Activated CD4-positive, alpha-beta T cell treated with anti-CD3 and anti-CD28 coated beads for 36 hours (primary cell): ENCODE measurements at regions not wholly inside any gene's neighbourhood (a gene's known extent, or its start where the extent isn't known, plus 50 kb on each side); places are given as distances from the start of the nearest gene placed in this dataset.

ENCODE experiments used
- ATAC-seq: fragments of 200-7000 bp; cut with Tn5 transposase; one replicate; pipeline ENCODE4 v1.10.0; 2021; ENCODE audit warnings: mild to moderate bottlenecking, moderate library complexity
- CTCF ChIA-PET: fragments of 350-600 bp; sonication (Branson Sonifier 250); formaldehyde crosslinking; loops from one replicate; lab custom pipeline; 2021; ENCODE audit warnings: antibody characterized with exemption; lab: Charles Lee
- POLR2A ChIA-PET: fragments of 350-600 bp; sonication (Branson Sonifier 250); formaldehyde crosslinking; loops from one replicate; lab custom pipeline; 2021; ENCODE audit warnings: antibody characterized with exemption, inconsistent platforms; lab: Charles Lee
- DNase-seq: peaks from one replicate; pipeline ENCODE4 v3.0.0-alpha.2; 2020
- H3K27ac Mint-ChIP-seq: one replicate; pipeline ENCODE4 v1.8.0; 2021; ENCODE audit warnings: mixed read lengths
- H3K27me3 Mint-ChIP-seq: one replicate; pipeline ENCODE4 v1.8.0; 2021; ENCODE audit warnings: mixed read lengths
- H3K36me3 Mint-ChIP-seq: one replicate; pipeline ENCODE4 v1.8.0; 2021; ENCODE audit warnings: low read depth, mixed read lengths
- H3K4me1 Mint-ChIP-seq: one replicate; pipeline ENCODE4 v1.8.0; 2021; ENCODE audit warnings: mixed read lengths
- H3K4me3 Mint-ChIP-seq: one replicate; pipeline ENCODE4 v1.8.0; 2021; ENCODE audit warnings: mild to moderate bottlenecking, moderate library complexity, mixed read lengths
- H3K9me3 Mint-ChIP-seq: one replicate; pipeline ENCODE4 v1.8.0; 2021; ENCODE audit warnings: low read depth, mixed read lengths
- intact Hi-C, 2 experiments: fragments of 100-400 bp; cut with DNase I in 1 of 2; cut with micrococcal nuclease in 1 of 2; formaldehyde crosslinking; loops; one replicate each; pipeline versions ENCODE4 v1.14.2 to v1.15.1; 2022 to 2024; cut with DNase I, micrococcal nuclease

DNA sequence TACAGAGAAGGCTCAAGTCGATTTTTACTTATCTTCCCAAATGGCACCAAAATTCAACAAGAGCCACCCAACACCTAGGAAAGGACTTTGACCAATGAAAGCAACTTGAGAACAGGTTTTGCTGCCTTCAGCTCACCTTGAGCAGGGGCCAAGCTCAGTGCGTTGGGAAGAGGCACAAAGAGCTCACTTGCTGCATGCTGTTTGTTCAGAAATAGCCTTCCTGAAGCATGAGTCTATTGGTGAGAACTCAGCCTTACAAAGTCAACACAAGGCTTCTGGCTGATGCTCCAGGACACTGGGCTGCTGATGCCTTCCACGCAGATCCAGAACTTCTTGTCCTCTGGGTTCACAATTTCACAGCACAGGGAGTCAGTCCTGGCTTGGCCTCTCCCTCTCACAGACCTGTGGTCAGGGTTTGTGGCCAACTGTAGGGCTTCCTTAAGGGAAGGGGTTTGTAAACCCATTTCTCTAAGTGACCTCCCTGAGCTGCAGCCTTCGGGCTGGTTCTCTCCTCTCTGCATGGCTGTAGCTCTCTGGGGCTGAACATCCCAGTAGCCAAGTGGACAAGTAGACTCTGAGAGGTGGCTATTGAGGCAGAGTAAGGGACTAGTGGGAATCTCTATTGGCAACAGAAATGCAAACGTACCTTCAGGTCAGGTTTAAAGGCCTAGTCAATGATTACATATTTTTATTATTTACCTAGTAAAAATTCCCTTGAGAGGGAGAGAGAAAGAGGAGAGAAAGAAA is 124.7 kb upstream of the GATA6 start:
- ChIA-PET POLR2A (no interaction called here), CTCF (no interaction called here)
- H3K9me3 Mint-ChIP-seq = no peaks in the 10 kb centered on the region
- H3K4me3 Mint-ChIP-seq = no peak overlapping the region
- no peaks in the 10 kb centered on the region for H3K27me3 Mint-ChIP-seq
- no peaks in the 10 kb centered on the region for H3K36me3 Mint-ChIP-seq
- ATAC-seq (no peak), DNase-seq (no peak)
- intact Hi-C loops = no loop called here
- no peak overlapping the region for H3K27ac Mint-ChIP-seq
- H3K4me1 Mint-ChIP-seq = no peaks in the 10 kb centered on the region

DNA sequence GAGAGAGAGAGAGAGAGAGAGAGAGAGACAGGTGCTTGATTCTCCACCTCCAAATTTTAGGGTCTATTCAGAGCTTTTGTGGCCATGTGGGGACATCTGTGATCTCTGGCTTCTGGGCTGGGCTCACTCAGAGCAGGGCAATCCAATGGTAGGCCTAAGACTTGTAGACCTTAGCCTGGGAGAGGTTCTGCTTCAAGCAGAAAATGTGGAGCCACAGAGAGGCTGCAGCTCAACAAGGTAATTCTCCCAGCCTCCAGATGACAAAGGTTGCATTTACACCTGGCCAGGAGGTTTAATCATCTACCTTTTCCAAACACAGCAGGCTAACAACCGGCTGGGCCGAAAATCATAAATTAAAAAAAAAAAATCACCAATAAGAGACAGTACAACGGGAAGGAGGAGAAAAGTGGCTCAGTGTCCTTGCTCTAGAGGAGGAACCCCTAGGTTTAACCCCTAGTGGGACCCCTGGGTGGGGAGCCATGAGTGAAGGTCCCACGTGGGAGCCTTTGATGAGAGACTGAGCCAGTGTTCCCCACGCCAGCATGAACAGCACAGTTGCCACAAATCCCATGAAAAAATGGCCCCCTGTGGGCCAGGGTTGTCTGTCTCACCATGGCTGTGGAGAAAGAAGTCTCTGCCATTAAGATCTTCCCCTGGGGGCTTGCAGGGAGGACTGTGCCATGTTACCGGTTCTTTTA is 124.0 kb upstream of the GATA6 start:
- ATAC-seq (no peak), DNase-seq (no peak)
- Mint-ChIP-seq H3K9me3 (no peaks in the 10 kb centered on the region), H3K4me1 (no peaks in the 10 kb centered on the region), H3K36me3 (no peaks in the 10 kb centered on the region), H3K27ac (no peak overlapping the region), H3K27me3 (no peaks in the 10 kb centered on the region), H3K4me3 (no peak overlapping the region)
- CTCF ChIA-PET = no interaction called here
- POLR2A ChIA-PET = no interaction called here
- intact Hi-C loops = no loop called here

DNA sequence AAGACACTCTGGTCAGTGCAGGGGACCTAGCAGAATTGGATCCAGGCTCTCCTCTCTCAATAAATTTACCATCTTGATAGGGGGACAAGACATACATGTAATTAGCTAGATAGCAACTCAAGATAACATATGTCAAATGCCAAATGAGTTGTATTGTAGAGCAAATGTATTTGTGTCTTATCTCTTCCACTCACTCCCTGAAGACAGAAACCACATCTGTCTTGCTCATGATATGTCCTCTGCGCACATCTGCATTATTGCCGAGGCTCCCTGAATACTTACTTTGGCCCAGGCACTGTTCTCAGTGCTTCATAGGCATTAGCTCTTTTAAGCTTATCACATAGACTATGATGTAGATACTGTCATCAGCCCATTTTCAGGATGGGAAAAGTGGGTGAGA is 122.9 kb upstream of the GATA6 start:
- Mint-ChIP-seq H3K27ac (no peak overlapping the region), H3K36me3 (no peaks in the 10 kb centered on the region), H3K9me3 (no peaks in the 10 kb centered on the region), H3K27me3 (no peaks in the 10 kb centered on the region), H3K4me3 (no peak overlapping the region), H3K4me1 (no peaks in the 10 kb centered on the region)
- intact Hi-C loops = no loop called here
- DNase-seq (no peak), ATAC-seq (no peak)
- CTCF ChIA-PET = no interaction called here
- POLR2A ChIA-PET = no interaction called here

DNA sequence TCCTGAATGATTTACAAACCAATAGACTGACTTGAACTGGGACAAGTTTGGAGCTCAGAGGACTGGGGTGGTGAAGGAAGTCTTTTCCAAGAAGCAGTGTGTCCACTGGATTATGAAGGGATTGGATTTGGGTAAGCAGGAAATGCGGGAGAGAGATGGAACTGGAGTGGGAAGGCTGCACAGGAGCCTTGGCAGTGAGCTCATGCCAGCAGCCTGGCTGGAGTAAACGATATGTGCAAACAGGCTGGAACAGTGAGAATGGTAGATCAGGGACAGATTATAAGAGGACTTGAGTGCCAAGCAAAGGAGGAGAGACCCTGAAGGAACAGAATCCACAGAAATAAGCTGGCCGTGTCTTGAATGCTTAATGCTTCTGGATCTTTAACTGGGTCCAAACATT is 121.9 kb upstream of the GATA6 start:
- intact Hi-C loops = no loop called here
- CTCF ChIA-PET = interaction anchor here (0.7 kb wide), 1 partner anchor 50 kb away, joined by 3 read pairs; no protein-coding TSS in a partner anchor
- no peaks in the 10 kb centered on the region for H3K27me3 Mint-ChIP-seq
- no peaks in the 10 kb centered on the region for H3K9me3 Mint-ChIP-seq
- H3K4me1 Mint-ChIP-seq = no peaks in the 10 kb centered on the region
- DNase-seq (no peak), ATAC-seq (no peak)
- POLR2A ChIA-PET = no interaction called here
- H3K36me3 Mint-ChIP-seq = no peaks in the 10 kb centered on the region
- H3K27ac Mint-ChIP-seq = no peak overlapping the region
- no peak overlapping the region for H3K4me3 Mint-ChIP-seq

DNA sequence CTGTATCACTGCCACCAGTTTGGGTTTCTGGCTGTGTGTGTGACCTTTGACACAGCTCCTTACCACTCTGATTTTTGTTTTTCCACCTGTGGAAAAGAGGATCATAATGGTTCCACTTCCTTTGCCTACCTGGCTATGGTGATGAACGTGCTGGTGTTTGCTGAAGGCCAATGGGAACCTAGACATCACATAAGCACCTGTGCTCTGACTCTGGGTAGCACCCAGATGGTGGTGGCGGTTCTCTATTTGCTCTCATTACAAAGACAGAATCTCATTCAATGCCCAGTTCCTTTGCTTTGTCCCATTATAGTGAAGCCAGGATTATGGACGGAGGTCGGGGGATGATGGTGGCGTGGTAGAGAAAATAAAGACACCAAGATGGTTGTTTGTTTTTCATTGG is 121.2 kb upstream of the GATA6 start:
- no peak for ATAC-seq
- intact Hi-C loops = no loop called here
- H3K4me1 Mint-ChIP-seq = no peaks in the 10 kb centered on the region
- no peak for DNase-seq
- H3K4me3 Mint-ChIP-seq = no peak overlapping the region
- H3K27ac Mint-ChIP-seq = no peak overlapping the region
- no peaks in the 10 kb centered on the region for H3K27me3 Mint-ChIP-seq
- ChIA-PET CTCF (no interaction called here), POLR2A (no interaction called here)
- no peaks in the 10 kb centered on the region for H3K9me3 Mint-ChIP-seq
- no peaks in the 10 kb centered on the region for H3K36me3 Mint-ChIP-seq

DNA sequence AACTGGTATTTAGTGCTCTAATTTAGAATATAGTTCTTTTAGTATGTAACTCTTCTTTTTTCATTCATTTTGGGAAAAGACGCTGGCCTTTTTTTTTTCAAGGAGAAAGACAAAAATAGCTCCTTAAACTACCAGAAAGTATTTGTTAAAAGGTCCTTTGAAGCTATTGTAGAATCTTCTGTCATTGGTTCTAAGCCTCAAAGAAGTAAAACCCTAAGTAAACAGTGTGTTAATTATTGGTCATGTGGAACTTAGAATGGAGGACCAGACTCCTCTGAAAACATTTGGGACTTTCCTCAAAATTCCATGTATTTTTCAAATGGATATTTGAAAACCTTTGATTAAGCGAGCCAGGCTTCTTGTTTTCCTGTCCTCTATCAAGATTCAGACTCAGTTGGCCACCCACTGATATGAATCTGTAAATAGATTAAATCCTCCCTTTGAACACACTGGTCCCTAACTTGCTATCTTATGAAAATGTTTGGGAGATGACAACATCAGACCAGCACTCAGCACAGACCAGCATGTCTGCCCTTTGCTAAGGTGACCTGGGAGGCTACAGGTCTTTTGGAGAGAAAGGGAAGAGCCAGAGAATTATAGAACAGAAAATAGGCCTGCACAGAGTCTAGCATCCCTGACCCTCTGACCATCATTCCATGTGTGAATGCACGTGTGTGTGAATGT is 120.3 kb upstream of the GATA6 start:
- CTCF ChIA-PET = no interaction called here
- no peak for ATAC-seq
- H3K36me3 Mint-ChIP-seq = no peaks in the 10 kb centered on the region
- POLR2A ChIA-PET = no interaction called here
- no peak for DNase-seq
- no peak overlapping the region for H3K27ac Mint-ChIP-seq
- intact Hi-C loops = no loop called here
- H3K4me3 Mint-ChIP-seq = no peak overlapping the region
- no peaks in the 10 kb centered on the region for H3K9me3 Mint-ChIP-seq
- H3K27me3 Mint-ChIP-seq = no peaks in the 10 kb centered on the region
- no peaks in the 10 kb centered on the region for H3K4me1 Mint-ChIP-seq

DNA sequence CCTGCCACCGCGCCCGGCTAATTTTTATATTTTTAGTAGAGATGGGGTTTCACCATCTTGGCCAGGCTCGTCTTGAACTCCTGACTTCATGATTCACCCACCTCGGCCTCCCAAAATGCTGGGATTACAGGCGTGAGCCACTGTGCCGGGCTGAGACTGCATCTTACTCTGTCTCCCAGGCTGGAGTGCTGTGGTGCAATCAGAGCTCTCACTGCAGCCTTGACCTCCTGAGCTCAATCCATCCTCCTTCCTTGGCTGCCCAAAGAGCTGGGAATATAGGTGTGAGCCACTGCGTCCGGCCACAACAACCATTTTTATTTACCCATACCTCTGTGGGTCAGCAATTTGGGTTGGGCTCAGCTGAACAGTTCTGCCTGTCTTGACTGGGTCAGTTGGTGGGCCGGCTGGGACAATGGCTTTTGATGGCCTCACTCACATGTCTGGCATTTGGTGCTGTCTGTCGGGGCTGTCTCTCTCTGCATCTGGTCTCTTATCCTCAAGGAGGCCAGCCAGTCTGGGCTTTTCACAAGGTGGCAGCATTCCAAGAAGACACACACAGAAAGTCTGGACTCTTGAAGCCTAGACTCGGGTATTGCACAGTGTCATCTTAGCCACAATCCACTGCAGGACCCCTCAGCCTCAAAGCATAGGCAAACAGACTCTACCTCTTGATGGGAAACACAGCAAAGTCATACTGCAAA is 116.8 kb upstream of the GATA6 start:
- no peak overlapping the region for H3K4me3 Mint-ChIP-seq
- H3K4me1 Mint-ChIP-seq = no peaks in the 10 kb centered on the region
- DNase-seq (no peak), ATAC-seq (no peak)
- intact Hi-C loops = no loop called here
- POLR2A ChIA-PET = no interaction called here
- CTCF ChIA-PET = no interaction called here
- no peaks in the 10 kb centered on the region for H3K27me3 Mint-ChIP-seq
- H3K27ac Mint-ChIP-seq = no peak overlapping the region
- H3K9me3 Mint-ChIP-seq = peaks cover 1% of the 10 kb centered on the region
- H3K36me3 Mint-ChIP-seq = no peaks in the 10 kb centered on the region

DNA sequence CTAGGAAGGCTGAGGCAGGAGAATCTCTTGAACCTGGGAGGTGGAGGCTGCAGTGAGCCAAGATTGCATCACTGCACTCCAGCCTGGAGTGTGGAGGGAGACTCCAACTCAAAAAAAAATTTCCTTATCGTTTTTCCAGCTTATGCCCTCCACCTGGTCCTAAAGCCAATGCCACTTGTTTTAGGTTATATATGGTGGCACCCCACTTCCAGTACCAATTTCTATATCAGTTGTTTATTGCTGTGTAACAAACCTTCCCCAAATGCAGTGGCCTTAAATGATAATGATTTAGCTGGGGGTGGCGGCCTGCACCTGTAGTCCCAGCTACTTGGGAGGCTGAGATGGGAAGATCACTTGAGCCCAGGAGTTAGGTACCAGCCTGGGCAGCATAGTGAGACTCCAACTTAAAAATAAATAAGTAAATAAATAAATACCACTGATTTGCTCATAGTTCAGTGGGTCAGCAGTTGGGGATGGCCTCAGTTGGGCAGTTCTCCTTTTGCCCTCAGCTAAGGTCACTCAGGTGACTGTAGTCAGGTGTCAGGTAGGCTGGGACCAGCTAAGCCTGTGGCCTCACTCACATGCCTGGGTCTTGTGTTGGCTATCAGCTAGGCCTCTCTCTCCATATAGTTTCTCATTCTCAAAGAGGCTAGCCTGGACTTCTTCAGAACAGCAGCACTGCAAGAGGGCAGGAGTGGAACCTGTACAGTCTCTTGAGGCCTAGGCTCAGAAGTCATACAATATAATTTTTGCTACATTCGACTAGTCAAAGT is 113.7 kb upstream of the GATA6 start:
- H3K9me3 Mint-ChIP-seq = peaks cover 1% of the 10 kb centered on the region
- no peak for ATAC-seq
- ChIA-PET CTCF (no interaction called here), POLR2A (no interaction called here)
- H3K27ac Mint-ChIP-seq = no peak overlapping the region
- DNase-seq = no peak
- no peaks in the 10 kb centered on the region for H3K36me3 Mint-ChIP-seq
- intact Hi-C loops = no loop called here
- no peaks in the 10 kb centered on the region for H3K4me1 Mint-ChIP-seq
- H3K27me3 Mint-ChIP-seq = no peaks in the 10 kb centered on the region
- no peak overlapping the region for H3K4me3 Mint-ChIP-seq

DNA sequence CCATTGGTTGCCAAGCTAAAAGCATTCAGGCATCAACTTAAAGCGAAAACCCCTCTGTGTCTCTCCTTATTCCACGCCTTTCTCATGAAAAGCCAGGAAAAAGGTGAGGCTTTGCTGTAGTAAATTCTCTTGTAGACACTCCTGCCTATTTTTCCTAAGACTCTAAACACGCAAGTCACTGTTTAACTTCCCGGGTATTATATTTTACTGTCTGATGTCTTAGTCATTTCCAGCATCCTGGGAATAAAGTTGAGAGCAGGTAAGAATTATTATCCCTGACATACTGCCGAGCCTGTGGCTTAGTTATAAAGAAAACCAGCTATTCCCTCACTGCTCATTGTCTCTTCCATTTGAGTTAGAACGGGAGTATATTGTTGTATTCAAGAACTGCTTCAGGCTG is 112.4 kb upstream of the GATA6 start:
- DNase-seq = no peak

DNA sequence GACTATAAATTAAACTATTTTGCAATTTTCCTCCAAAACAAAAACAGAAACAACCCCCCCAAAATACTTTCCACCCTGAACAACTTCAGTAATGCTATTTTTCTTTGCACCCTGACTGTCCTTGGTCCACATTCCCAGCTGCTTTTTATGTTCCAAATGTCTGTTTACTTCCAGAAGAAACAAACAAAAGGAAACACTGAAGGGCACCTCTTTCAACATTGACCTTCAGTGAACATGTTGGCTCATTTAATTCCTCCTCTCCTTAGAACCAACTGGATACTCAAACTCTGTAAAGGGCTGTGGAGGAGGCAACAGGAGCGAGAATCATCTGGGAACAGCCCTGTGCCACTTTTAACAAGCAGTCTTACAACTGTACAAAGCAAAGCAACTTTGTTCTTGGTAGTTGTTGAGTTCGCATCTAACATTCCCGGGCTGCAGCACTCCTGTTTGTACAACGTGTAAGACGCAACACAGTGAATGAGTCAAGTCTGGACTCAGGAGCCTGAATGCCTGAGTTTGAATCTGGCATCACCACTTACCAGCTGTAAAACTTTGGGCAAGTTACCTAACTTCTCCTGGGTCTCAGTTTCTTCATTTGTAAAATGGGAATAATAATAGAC is 111.4 kb upstream of the GATA6 start:
- ATAC-seq = no peak

More for the DNA sequence above, 112.4 kb upstream of the GATA6 start:
- H3K27me3 Mint-ChIP-seq = no peaks in the 10 kb centered on the region
- intact Hi-C loops = no loop called here
- H3K36me3 Mint-ChIP-seq = no peaks in the 10 kb centered on the region
- peaks cover 1% of the 10 kb centered on the region for H3K9me3 Mint-ChIP-seq
- no peak for ATAC-seq
- no peak overlapping the region for H3K4me3 Mint-ChIP-seq
- POLR2A ChIA-PET = no interaction called here
- CTCF ChIA-PET = no interaction called here
- no peak overlapping the region for H3K27ac Mint-ChIP-seq
- no peaks in the 10 kb centered on the region for H3K4me1 Mint-ChIP-seq

DNA sequence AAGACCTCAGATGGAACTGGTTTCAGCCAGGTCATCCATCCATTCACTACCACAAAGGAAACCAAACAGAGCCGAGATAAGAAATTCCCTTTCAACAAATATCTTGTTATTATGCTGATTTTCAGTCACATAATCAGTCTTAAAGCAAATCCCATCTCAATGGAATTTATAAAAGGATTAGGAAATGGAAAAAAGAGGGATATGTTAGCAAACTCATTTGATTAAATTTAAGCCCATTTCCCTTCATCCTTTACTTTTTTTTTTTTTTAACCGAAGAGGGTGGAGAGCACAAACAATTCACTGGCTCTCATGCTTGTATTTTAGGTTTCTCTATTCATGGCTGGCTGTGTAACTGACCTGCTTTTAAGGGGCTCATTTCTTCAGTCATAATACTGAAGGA is 109.0 kb upstream of the GATA6 start:
- Mint-ChIP-seq H3K9me3 (no peaks in the 10 kb centered on the region), H3K27me3 (no peaks in the 10 kb centered on the region), H3K27ac (no peak overlapping the region), H3K4me3 (no peak overlapping the region), H3K4me1 (no peaks in the 10 kb centered on the region), H3K36me3 (no peaks in the 10 kb centered on the region)
- POLR2A ChIA-PET = no interaction called here
- ATAC-seq = no peak
- CTCF ChIA-PET = no interaction called here
- no peak for DNase-seq
- intact Hi-C loops = no loop called here

More for the DNA sequence above, 111.4 kb upstream of the GATA6 start:
- Mint-ChIP-seq H3K9me3 (peaks cover 1% of the 10 kb centered on the region), H3K36me3 (no peaks in the 10 kb centered on the region), H3K27ac (no peak overlapping the region), H3K27me3 (no peaks in the 10 kb centered on the region), H3K4me1 (no peaks in the 10 kb centered on the region), H3K4me3 (no peak overlapping the region)
- intact Hi-C loops = no loop called here
- CTCF ChIA-PET = no interaction called here
- POLR2A ChIA-PET = no interaction called here
- DNase-seq = no peak
